ENCODE measurements at regions not wholly inside any gene's neighbourhood (a gene's known extent, or its start where the extent isn't known, plus 50 kb on each side); places are given as distances from the start of the nearest gene placed in this dataset.

- Histone ChIP-seq H3K27me3 (ENCODE audit: control insufficient read depth, insufficient read depth) (no peaks in the 10 kb centered on the region), H3K4me1 (ENCODE audit: control insufficient read depth, insufficient read depth, low read length) (no peaks in the 10 kb centered on the region), H3K9me3 (ENCODE audit: control insufficient read depth, low read length) (no peaks in the 10 kb centered on the region), H3K4me3 (ENCODE audit: low read length) (no peak overlapping the region), H3K27ac (ENCODE audit: low read length) (no peak overlapping the region)
- ATAC-seq: no peak
- WGBS: 49% methylated on average over 4 of the region's 4 CpGs
- intact Hi-C loops (cut with DNase I): no loop called here
- DNase-seq: no peak
Measured at GRCh38 chr11:116424615-116425261, 348.0 kb downstream of the BUD13 start.

GRCh38 chr11:116422956-116423600 lies 349.7 kb downstream of the BUD13 start:
- intact Hi-C loops (cut with DNase I): no loop called here
- no peak for DNase-seq
- no peaks in the 10 kb centered on the region for H3K4me1 ChIP-seq (ENCODE audit: control insufficient read depth, insufficient read depth, low read length)
- no peak for ATAC-seq
- H3K27me3 ChIP-seq (ENCODE audit: control insufficient read depth, insufficient read depth): no peaks in the 10 kb centered on the region
- no peak overlapping the region for H3K4me3 ChIP-seq (ENCODE audit: low read length)
- no peak overlapping the region for H3K27ac ChIP-seq (ENCODE audit: low read length)
- WGBS: 76% methylated on average over 6 of the region's 6 CpGs
- H3K9me3 ChIP-seq (ENCODE audit: control insufficient read depth, low read length): no peaks in the 10 kb centered on the region

- intact Hi-C loops (cut with DNase I): no loop called here
Measured at GRCh38 chr11:116422556-116422955, 350.2 kb downstream of the BUD13 start.

GRCh38 chr11:116421529-116422185 lies 351.1 kb downstream of the BUD13 start:
- Histone ChIP-seq H3K27me3 (ENCODE audit: control insufficient read depth, insufficient read depth) (no peaks in the 10 kb centered on the region), H3K4me1 (ENCODE audit: control insufficient read depth, insufficient read depth, low read length) (no peaks in the 10 kb centered on the region), H3K4me3 (ENCODE audit: low read length) (no peak overlapping the region), H3K9me3 (ENCODE audit: control insufficient read depth, low read length) (no peaks in the 10 kb centered on the region), H3K27ac (ENCODE audit: low read length) (no peak overlapping the region)
- DNase-seq (no peak), ATAC-seq (no peak)
- intact Hi-C loops (cut with DNase I): no loop called here
- WGBS: 62% methylated on average over 16 of the region's 16 CpGs

More at GRCh38 chr11:116422556-116422955, 350.2 kb downstream of the BUD13 start:
- Histone ChIP-seq H3K4me3 (ENCODE audit: low read length) (no peak overlapping the region), H3K4me1 (ENCODE audit: control insufficient read depth, insufficient read depth, low read length) (no peaks in the 10 kb centered on the region), H3K27me3 (ENCODE audit: control insufficient read depth, insufficient read depth) (no peaks in the 10 kb centered on the region), H3K27ac (ENCODE audit: low read length) (no peak overlapping the region), H3K9me3 (ENCODE audit: control insufficient read depth, low read length) (no peaks in the 10 kb centered on the region)
- DNase-seq: no peak
- no peak for ATAC-seq

GRCh38 chr11:116420770-116421528 lies 351.8 kb downstream of the BUD13 start:
- Histone ChIP-seq H3K9me3 (ENCODE audit: control insufficient read depth, low read length) (no peaks in the 10 kb centered on the region), H3K27ac (ENCODE audit: low read length) (no peak overlapping the region), H3K4me1 (ENCODE audit: control insufficient read depth, insufficient read depth, low read length) (no peaks in the 10 kb centered on the region), H3K4me3 (ENCODE audit: low read length) (no peak overlapping the region), H3K27me3 (ENCODE audit: control insufficient read depth, insufficient read depth) (no peaks in the 10 kb centered on the region)
- ATAC-seq (no peak), DNase-seq (no peak)
- intact Hi-C loops (cut with DNase I): no loop called here
- 77% methylated on average over 9 of the region's 9 CpGs for WGBS

- Histone ChIP-seq H3K4me3 (ENCODE audit: low read length) (no peak overlapping the region), H3K4me1 (ENCODE audit: control insufficient read depth, insufficient read depth, low read length) (no peaks in the 10 kb centered on the region), H3K27ac (ENCODE audit: low read length) (no peak overlapping the region), H3K27me3 (ENCODE audit: control insufficient read depth, insufficient read depth) (no peaks in the 10 kb centered on the region), H3K9me3 (ENCODE audit: control insufficient read depth, low read length) (no peaks in the 10 kb centered on the region)
- DNase-seq (no peak), ATAC-seq (no peak)
- intact Hi-C loops (cut with DNase I): no loop called here
Measured at GRCh38 chr11:116420030-116420429, 352.8 kb downstream of the BUD13 start.

GRCh38 chr11:116418388-116419041 lies 354.3 kb downstream of the BUD13 start:
- no peaks in the 10 kb centered on the region for H3K9me3 ChIP-seq (ENCODE audit: control insufficient read depth, low read length)
- 67% methylated on average over 6 of the region's 6 CpGs for WGBS
- H3K27ac ChIP-seq (ENCODE audit: low read length): no peak overlapping the region
- H3K4me3 ChIP-seq (ENCODE audit: low read length): no peak overlapping the region
- DNase-seq: no peak
- no peaks in the 10 kb centered on the region for H3K27me3 ChIP-seq (ENCODE audit: control insufficient read depth, insufficient read depth)
- no peaks in the 10 kb centered on the region for H3K4me1 ChIP-seq (ENCODE audit: control insufficient read depth, insufficient read depth, low read length)
- intact Hi-C loops (cut with DNase I): no loop called here
- no peak for ATAC-seq

- H3K4me3 ChIP-seq (ENCODE audit: low read length): no peak overlapping the region
- 88% methylated on average over 1 of the region's 1 CpG for WGBS
- no peaks in the 10 kb centered on the region for H3K27me3 ChIP-seq (ENCODE audit: control insufficient read depth, insufficient read depth)
- no peaks in the 10 kb centered on the region for H3K4me1 ChIP-seq (ENCODE audit: control insufficient read depth, insufficient read depth, low read length)
- intact Hi-C loops (cut with DNase I): no loop called here
- no peak overlapping the region for H3K27ac ChIP-seq (ENCODE audit: low read length)
- ATAC-seq (no peak), DNase-seq (no peak)
- H3K9me3 ChIP-seq (ENCODE audit: control insufficient read depth, low read length): no peaks in the 10 kb centered on the region
Measured at GRCh38 chr11:116416852-116417251, 355.9 kb downstream of the BUD13 start.

- ATAC-seq (no peak), DNase-seq (no peak)
- H3K27me3 ChIP-seq (ENCODE audit: control insufficient read depth, insufficient read depth): no peaks in the 10 kb centered on the region
- H3K4me3 ChIP-seq (ENCODE audit: low read length): no peak overlapping the region
- no peak overlapping the region for H3K27ac ChIP-seq (ENCODE audit: low read length)
- 58% methylated on average over 6 of the region's 6 CpGs for WGBS
- H3K9me3 ChIP-seq (ENCODE audit: control insufficient read depth, low read length): no peaks in the 10 kb centered on the region
- no peaks in the 10 kb centered on the region for H3K4me1 ChIP-seq (ENCODE audit: control insufficient read depth, insufficient read depth, low read length)
- intact Hi-C loops (cut with DNase I): no loop called here
Measured at GRCh38 chr11:116415095-116415494, 357.7 kb downstream of the BUD13 start.

GRCh38 chr11:116414357-116414880 lies 358.4 kb downstream of the BUD13 start:
- 79% methylated on average over 9 of the region's 9 CpGs for WGBS
- Histone ChIP-seq H3K9me3 (ENCODE audit: control insufficient read depth, low read length) (no peaks in the 10 kb centered on the region), H3K27ac (ENCODE audit: low read length) (no peak overlapping the region), H3K27me3 (ENCODE audit: control insufficient read depth, insufficient read depth) (no peaks in the 10 kb centered on the region), H3K4me3 (ENCODE audit: low read length) (no peak overlapping the region), H3K4me1 (ENCODE audit: control insufficient read depth, insufficient read depth, low read length) (no peaks in the 10 kb centered on the region)
- intact Hi-C loops (cut with DNase I): no loop called here
- ATAC-seq (no peak), DNase-seq (no peak)

Measured in right cardiac atrium (tissue), 5 donors.